H1 (cell line): ENCODE measurements at regions not wholly inside any gene's neighbourhood (a gene's known extent, or its start where the extent isn't known, plus 50 kb on each side); places are given as distances from the start of the nearest gene placed in this dataset.

Source experiments
- BRCA1 ChIP-seq: IDR thresholded peaks from 2 replicates; pipeline ENCODE4 v1.6.1; 2012; ENCODE audit warnings: low read depth, low read length, improper control_type of control experiment
- CEBPB ChIP-seq: IDR thresholded peaks from 2 replicates; pipeline ENCODE4 v1.6.1; 2012; ENCODE audit warnings: low read depth, low read length
- CHD1 ChIP-seq: IDR thresholded peaks from 2 replicates; pipeline ENCODE4 v1.6.1; 2012; ENCODE audit warnings: low read depth, low read length, improper control_type of control experiment
- CTBP2 ChIP-seq: IDR thresholded peaks from 2 replicates; pipeline ENCODE4 v1.7.0; 2011; ENCODE audit warnings: borderline replicate concordance, mild to moderate bottlenecking, moderate library complexity, mixed read lengths, low read length; ENCODE audit not compliant: insufficient read depth, insufficient read length
- CTCF ChIP-seq, 3 experiments: IDR thresholded peaks; 1 replicate in 2 of 3; 2 replicates in 1 of 3; pipeline versions ENCODE4 v1.5.1 to v1.6.1; 2011; ENCODE audit warnings: low read length in 3 of 3, mild to moderate bottlenecking in 3 of 3, inconsistent platforms in 2 of 3, low read depth in 1 of 3, moderate library complexity in 1 of 3; ENCODE audit not compliant: insufficient read depth in 1 of 3; ENCODE audit errors: control extremely low read depth in 1 of 3
- EGR1 ChIP-seq: IDR thresholded peaks from 2 replicates; pipeline ENCODE4 v1.6.1; 2011; ENCODE audit warnings: low read depth, low read length, borderline replicate concordance
- FOSL1 ChIP-seq: IDR thresholded peaks from 2 replicates; pipeline ENCODE4 v1.6.1; 2011; ENCODE audit warnings: mild to moderate bottlenecking, low read depth, low read length, moderate library complexity; ENCODE audit not compliant: insufficient read depth
- JUN ChIP-seq: IDR thresholded peaks from 2 replicates; pipeline ENCODE4 v1.6.1; 2011; ENCODE audit warnings: low read depth, mild to moderate bottlenecking, improper control_type of control experiment, low read length
- POLR2A ChIP-seq, 2 experiments: IDR thresholded peaks; 1 replicate in 1 of 2; 2 replicates in 1 of 2; pipeline ENCODE4 v1.6.1; 2011; ENCODE audit warnings: low read depth in 2 of 2, low read length in 2 of 2, mild to moderate bottlenecking in 2 of 2; ENCODE audit errors: control extremely low read depth in 1 of 2
- POLR2AphosphoS5 ChIP-seq: IDR thresholded peaks from 2 replicates; pipeline ENCODE4 v1.6.1; 2011; ENCODE audit warnings: low read depth, low read length
- RFX5 ChIP-seq: IDR thresholded peaks from 2 replicates; pipeline ENCODE4 v1.6.1; 2011; ENCODE audit warnings: low read depth, low read length, improper control_type of control experiment, borderline replicate concordance
- SAP30 ChIP-seq: fragments of 300-600 bp; sonication (generic); IDR thresholded peaks from 2 replicates; pipeline ENCODE4 v1.7.1; 2012; ENCODE audit warnings: low read length, moderate library complexity, mild to moderate bottlenecking, inconsistent platforms; ENCODE audit not compliant: insufficient read depth, insufficient replicate concordance
- SIN3A ChIP-seq, 2 experiments: IDR thresholded peaks in 1 of 2; conservative IDR thresholded peaks in 1 of 2; 2 replicates each; pipeline ENCODE4 v1.6.1; 2011 to 2012; ENCODE audit warnings: low read length in 2 of 2, improper control_type of control experiment in 1 of 2, low read depth in 1 of 2, mild to moderate bottlenecking in 1 of 2

GRCh38 chr11:21656065-21656464, 536.8 kb upstream of the ANO5 start:
- TF ChIP-seq CTBP2 (no peak), CHD1 (no peak), CEBPB (no peak), CTCF (IDR thresholded peaks at IDR 0.05; ENCODE audit: control extremely low read depth in 1 of 3, insufficient read depth in 1 of 3, low read depth in 1 of 3, low read length in 3 of 3) (no peak), POLR2AphosphoS5 (no peak), SAP30 (no peak), SIN3A (conservative IDR thresholded peaks at IDR 0.05 in 1 of 2, IDR thresholded peaks at IDR 0.05 in 1 of 2; ENCODE audit: low read depth in 1 of 2, low read length in 2 of 2) (no peak), POLR2A (IDR thresholded peaks at IDR 0.05; ENCODE audit: control extremely low read depth in 1 of 2, low read depth in 2 of 2, low read length in 2 of 2) (no peak), EGR1 (no peak), BRCA1 (no peak), JUN (no peak), FOSL1 (no peak), RFX5 (no peak)
